ENCODE measurements at regions not wholly inside any gene's neighbourhood (a gene's known extent, or its start where the extent isn't known, plus 50 kb on each side); places are given as distances from the start of the nearest gene placed in this dataset.
A peak's percentile ranks its signal among the peaks of the same experiment; 100 is the strongest.
"Not testable (repeated sequence)": the region's sequence is repeated elsewhere in the genome, so short reads cannot be mapped to it uniquely, and the experiment has no call there.

DNA sequence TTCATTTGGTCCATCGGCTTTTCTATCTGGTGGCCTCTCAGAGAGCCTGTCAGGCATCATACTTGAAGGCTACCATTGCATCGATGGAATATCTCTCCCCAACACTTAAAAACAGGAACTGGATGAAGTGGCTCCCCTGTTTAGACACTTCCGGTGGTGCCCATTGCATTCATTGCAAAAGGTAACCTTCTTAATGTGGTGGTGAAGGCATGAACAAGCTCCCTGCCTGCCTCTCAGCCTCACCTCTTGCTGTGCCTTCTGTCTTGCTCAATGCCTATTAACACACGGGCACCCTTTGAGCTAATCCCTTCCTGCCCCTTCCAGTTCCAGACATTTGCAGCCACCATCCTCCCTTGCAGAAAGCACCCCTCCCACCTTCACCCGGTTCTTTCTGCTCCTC, 233.1 kb upstream of the MSX2 start:
- DNase-seq (ENCODE audit: low read depth), result no peak

DNA sequence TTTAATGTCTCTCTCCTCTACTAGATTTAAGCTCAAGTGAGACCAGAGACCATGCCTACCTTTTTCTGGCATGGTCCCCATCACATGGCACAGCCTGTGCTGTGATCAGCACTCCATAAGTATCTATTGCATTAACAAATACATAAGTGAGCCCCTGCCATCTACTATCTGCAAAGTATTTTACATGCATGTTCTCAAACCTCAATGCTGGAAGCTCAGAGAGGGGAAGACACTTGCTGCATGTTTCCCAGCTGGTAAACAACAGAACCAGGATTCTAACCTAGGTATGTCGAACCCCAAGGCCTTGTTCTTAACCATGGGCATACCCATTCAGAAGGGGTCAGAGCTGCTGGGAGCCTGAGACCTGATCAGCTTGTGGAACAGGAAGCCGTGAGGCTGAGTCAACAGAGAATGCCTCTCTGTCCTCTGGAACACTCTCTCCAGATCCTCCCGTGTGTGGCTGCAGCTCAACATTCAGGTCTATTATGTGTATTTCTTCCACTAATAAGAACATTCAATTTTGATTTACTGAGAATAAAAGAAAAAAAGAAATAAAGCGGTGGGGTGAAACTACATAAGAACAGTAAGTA, 232.5 kb upstream of the MSX2 start:
- DNase-seq (ENCODE audit: low read depth), result no peak

DNA sequence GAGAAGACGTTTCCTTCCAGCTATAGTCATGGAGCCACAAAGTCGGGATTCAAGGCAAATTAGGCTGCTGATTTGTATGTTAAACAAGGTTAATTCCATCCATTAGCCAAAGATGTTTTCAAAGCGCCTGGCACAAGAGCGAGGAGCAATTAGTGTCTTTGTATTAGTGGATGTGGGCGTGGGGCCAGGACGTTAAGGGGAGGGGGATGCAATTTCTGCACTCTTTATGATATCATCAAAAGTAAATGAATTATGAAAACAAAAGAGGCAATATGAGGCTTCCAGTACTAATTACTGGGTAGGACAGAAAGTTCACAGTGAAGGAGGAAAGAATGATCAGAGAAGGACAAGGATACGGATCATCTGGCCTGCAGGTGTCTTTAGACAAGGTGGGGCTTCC, 230.9 kb upstream of the MSX2 start:
- no peak for DNase-seq (ENCODE audit: low read depth)

DNA sequence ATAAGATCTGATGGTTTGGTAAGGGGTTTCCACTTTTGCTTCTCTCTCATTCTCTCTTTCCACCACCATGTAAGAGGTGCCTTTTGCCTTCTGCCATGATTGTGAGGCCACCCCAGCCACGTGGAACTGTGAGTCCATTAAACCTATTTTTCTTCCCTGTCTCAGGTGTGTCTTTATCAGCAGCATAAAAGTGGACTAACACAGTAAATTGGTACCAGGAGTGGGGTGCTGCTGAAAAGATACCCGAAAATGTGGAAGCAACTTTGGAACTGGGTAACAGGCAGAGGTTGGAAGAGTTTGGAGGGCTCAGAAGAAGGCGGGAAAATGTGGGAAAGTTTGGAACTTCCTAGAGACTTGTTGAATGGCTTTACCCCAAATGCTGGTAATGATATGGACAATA, 226.4 kb upstream of the MSX2 start:
- DNase-seq (ENCODE audit: low read depth), result not testable (repeated sequence)

DNA sequence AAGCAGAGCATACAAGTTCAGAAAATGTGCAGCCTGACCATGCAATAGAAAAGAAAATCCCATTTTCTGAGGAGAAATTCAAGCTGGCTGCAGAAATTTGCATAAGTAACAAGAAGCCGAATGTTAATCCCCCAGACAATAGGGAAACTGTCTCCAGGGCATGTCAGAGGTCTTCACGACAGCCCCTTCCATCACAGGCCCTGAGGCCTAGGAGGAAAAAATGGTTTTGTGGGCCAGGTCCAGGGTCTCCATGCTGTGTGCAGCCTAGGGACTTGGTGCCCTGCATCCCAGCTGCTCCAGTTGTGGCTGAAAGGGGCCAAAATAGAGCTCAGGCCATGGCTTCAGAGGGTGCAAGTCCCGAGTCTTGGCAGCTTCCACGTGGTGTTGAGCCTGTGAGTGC, 225.8 kb upstream of the MSX2 start:
- not testable (repeated sequence) for DNase-seq (ENCODE audit: low read depth)

DNA sequence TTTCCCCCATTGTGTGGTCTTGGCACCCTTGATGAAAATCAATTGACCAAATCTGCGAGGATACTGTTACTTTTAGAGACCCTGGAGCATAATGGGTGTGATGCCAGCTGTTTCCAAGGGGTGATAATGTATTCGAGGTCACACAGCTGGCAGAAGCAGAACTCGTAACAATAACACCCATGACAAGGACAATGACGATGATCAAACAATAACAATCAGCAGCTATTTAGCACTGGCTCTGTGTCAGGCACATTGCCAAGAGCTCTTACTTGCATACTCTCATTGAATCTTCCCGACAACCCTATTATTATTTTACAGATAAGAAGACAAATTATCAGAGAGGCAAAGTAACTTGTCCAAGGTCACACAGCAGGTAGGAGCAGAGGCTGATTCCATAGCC, 223.7 kb upstream of the MSX2 start:
- DNase-seq (ENCODE audit: low read depth), result no peak

DNA sequence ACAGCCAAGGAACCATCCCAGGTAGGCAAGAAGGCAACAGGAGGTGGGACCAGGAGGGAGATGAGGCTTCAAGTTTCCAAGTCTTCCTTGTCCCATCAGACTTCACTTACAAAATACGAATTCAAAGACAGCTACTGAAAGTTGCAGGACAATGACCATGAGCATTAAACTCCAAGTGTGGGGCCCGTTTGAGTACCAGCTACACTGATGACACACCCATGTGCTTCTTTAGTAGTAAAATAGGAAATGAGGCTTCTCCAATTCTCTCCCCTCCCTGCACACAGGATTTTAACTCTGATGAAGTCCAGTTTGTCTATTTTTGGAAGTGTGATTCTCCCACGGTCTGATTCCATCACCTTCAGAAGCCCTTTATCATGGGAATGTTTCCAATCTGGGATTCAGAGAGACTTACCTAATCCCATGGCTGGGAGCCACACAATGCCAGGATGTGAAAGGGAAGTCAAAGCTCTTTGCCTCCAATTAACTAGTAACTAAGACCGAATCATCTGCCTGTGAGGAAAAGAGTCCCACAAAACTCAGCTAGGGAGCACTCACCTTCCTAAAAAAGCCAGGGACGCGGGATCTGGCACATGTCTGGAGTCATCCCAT, 222.8 kb upstream of the MSX2 start:
- DNase-seq (ENCODE audit: low read depth), result no peak

DNA sequence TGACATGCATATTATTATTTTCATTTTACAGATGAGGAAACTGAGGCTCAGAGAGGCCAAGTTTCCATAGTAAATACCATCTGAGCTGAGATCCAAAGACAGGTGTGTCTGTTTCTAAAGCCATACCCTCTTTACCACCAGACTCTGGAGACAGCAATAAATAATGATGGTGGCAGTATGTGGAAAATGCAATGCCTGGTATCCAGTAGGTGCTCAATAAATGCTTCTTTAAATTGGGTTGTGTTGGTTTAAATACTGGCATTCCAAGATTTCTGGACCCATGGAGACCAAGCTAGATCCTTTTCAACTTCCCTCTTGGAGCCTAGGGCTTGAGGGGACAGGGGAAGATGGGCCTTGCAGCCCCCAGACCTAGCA, 221.3 kb upstream of the MSX2 start:
- no peak for DNase-seq (ENCODE audit: low read depth)

DNA sequence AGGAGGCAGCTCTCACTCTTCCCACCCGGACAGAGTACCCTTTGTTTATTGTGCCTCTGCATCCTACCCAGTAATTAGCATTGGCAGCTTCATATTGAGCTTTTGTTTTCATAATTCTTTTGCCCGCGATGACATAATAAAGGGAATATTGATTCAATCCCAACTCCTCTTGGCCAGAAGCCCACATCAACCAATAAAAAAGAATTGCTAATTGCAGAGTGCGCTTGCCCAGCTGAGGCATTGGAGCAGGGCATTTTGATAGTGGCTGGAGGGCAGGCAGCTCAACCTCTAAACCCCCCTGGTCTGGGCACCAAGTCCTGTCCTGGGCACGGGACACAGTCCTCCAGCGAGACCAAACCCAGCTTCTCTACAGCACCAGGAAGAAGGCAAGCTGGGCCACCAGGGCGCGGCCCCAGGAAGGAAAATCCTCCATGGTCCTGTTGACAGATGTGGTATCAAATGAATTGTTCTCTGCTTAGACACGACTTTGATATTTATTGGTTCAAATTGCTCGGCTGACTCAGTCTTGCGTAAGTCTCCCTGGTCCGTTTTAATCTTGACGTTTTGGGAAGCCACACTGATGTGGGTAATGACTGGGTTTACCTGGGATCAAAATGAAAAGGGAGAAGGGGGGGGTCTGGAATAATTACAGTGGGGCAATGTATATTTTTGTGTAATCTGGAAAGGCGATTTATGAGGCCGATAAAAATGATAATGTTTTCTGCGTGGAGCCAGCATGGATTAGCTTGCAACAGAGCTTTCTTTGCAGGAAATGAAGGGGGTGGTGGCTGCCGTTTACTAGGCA, 220.7 kb upstream of the MSX2 start:
- DNase-seq (ENCODE audit: low read depth), result peak; percentile 59

DNA sequence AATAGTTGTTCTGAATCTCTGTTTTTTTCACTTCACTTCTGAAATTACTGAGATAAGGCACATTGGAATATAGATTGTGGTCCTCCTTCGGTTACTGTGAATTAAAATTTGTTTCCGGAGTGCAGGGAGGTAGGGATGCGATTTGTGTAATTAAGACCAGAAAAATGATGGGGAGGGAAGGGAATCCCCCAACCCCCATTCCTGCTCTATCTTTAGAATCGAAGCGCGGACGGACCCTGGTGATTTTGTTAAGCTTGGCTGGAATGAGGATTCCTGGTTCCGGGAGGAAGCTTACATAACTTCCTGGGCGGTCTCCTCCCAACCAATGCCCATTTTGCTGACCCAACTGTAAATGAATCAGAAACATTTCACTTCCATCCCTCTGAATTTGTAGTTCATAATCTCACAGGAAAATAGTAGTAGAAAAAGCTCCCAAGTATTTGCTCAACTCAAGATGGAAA, 220.1 kb upstream of the MSX2 start:
- no peak for DNase-seq (ENCODE audit: low read depth)

DNA sequence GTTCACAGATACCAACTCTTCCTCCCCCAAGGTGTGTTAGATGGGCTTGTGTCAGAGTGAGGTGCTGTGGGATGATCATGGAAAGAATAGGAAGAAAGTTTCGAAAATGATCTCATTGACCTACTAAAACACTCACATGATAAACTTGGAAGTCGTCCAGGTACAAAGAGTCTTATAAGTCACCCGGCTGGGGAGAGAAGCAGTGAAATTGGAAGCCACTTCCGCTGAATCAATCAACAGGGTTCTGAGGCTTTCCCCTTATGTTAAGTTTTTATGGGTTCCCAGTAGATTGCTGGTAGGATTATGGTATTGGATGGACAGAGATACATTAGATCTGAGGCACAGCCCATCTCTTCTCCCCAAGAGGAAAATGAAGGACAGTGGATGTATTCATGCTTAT, 218.8 kb upstream of the MSX2 start:
- DNase-seq (ENCODE audit: low read depth), result no peak

DNA sequence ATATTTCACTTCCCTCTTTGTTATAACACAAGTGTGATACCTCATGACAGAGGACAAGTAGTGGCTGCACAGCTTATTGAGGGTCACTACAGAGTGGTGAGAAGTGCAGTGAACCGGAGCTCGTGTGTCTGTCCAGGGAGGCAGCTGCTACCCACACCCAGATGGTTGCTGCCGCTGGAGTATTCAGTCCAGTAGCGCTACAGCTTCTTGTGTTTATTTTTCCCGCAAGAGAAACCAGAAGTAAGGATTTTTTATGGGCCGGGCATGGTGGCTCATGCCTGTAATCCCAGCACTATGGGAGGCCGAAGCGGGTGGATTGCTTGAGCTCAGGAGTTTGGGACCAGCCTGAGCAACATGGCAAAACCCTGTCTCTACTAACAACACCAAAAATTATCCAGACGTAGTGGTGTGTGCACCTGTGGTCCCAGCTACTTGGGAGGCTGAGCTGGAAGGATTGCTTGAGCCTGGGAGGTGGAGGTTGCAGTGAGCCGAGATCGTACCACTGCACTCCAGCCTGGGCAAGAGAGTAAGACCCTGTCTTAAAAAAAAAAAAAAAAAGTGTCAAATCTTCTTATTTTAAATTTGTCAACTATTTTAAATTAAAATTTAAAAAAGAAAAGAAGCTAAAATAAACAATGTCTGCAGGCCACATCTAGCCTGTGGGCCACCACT, 213.5 kb upstream of the MSX2 start:
- DNase-seq (ENCODE audit: low read depth), result not testable (repeated sequence)

DNA sequence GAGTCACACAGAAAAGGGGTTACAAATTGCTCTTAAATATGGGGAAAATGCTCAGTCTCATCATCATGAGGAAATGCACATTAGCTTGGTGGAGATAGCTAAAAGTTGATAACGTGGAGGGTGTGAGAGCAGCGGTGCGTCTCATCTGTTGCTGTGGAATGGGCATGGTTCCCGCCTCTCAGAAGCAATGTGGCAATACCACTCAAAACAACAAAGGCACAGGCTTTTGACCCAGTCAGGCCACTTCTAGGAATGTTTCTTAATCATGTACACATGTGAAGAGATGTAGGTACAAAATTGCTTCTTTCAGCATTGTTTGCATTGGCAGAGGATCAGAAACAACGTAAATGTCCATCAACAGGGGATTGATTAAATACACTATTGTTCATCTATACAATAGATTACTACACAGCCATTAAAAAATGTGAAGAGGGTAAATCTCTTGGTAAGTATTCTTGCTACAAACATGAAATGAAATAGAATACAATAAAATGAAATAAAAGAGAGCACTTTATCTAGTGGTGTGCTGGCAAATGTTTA, 212.6 kb upstream of the MSX2 start:
- DNase-seq (ENCODE audit: low read depth), result no peak

DNA sequence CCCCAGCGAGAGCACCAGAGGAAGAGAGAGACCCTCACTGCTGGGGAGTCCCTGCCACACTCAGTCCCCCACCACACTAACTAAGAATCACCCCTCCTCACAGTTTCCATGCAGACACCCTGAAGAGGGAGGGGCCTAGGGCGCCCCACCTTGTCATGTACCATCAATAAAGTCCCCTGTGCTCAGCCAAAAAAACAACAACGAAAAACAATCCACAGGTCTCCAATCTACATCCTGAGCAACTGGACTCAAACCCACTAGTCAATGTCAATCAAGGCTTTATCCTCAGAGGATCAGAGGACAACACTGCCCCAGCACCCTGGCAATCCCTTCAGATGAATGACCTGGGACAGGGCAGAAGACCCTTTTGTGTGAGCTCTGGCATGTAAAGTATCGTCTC, 210.1 kb upstream of the MSX2 start:
- DNase-seq (ENCODE audit: low read depth), result no peak

DNA sequence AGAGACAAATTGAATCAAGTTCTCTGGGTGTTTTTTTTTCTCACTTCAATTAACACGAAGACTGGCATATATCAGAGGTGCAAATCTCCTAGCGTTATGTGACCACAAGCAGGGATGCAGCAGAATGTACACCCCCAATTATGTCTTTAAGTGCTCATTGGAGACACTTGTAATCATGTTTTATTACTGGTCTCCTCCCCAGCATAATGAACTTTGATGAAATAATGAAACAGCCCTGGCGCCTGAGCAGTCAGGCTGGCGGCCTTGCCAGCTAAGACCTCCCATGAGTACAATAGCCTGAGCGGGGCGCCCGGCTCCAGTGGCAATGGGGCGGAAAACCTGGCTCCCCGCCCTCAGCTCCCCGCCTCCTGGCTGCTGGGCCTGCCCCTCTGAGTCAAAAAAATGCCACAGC, 209.4 kb upstream of the MSX2 start:
- DNase-seq (ENCODE audit: low read depth), result no peak

DNA sequence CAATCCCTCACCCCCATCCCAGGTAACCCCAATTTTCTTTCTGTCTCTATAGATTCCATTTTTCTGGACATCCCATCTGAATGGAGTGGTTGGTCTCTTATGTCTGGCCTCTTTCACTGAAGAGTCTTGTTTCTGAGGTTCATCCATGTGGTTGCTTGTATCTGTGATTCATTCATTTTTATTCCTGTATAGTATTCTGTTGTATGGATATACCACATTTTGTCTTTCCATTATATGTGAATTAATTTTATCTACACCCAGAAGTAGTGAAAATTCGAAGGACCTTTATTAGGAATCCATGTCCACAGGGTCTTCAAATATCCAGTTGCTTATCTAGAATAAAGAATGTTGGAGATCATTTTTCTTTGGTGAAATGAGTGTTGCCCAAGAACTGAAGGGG, 207.6 kb upstream of the MSX2 start:
- DNase-seq (ENCODE audit: low read depth), result no peak

DNA sequence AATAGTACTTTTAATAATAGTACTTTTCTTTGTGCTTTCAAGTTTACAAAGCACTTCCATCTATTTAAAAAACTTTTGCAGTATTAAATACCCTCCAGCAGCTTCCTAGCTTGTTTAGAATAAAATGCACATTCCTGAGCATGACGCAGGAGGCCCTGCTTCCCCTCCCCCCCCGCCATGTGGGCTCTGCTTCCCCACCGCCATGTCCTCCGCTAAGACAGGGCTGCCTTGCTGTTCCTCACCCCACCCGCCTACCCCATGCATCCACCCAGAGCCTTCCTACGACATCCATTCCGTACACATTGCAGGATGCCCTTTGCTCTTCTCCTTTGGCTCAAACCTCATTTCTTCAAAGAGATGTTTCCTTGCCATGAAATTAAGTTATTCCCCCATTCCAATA, 205.9 kb upstream of the MSX2 start:
- DNase-seq (ENCODE audit: low read depth), result no peak

DNA sequence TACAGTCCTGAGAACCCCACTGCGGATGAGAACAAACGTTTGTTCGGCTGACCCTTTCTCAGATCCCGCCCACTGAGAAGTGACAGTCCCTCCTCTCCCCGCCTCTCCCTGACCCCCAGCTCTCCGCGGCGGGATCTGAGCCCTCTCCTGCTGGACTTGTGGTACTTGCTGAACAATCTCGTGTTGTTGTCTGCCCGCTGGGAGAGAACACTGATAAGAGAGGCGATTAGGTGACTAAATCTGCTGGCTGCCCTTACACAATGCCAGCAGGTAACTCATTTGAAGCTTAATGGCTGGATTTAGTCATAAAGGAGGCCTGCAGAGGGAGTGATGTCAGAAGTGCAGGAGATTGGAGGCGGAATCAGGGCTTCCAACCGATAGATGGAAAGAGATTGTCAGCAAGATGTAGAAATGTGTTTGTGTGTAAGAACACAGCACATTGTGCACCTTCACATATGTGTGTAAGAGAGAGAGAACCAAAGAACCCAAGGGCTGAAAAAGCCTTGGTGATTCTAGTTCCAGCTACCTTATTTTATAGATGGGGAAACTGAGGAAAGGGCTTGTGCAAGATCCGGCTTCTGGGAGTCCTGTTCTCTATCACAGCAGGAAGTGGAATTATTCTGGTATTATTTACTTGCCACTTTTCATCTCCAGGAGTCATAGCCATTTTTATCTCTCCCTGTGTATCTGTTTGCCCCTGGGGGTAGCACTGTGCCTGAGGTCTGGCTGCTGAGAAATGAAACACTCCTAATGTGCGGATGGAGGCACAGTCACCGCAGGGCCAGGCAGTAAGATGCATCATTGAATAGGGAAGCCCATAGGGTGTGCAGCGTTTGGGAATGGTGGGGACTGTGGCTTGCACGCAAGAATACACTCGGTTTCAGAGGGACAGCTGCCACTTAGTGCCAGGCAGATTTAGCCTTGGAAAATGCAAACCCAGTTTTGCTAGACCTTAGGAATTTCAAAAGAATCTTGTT, 203.7 kb upstream of the MSX2 start:
- DNase-seq (ENCODE audit: low read depth), result no peak

DNA sequence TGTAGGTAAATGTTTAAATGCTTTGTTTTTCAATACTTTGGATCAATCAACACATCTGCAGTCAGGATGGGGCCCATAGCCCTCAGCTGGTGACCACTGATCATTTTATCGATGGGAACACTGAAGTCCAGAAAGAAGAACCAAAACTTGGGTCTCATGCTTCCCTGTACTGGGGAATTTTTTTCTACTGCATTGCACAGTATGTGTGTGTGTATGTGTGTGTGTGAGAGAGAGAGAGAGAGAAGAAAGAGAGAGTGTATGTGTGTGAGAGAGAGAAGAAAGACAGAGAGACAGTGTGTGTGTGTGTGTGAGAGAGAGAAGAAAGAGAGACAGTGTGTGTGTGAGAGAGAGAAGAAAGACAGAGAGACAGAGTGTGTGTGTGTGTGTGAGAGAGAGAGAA, 202.9 kb upstream of the MSX2 start:
- no peak for DNase-seq (ENCODE audit: low read depth)

DNA sequence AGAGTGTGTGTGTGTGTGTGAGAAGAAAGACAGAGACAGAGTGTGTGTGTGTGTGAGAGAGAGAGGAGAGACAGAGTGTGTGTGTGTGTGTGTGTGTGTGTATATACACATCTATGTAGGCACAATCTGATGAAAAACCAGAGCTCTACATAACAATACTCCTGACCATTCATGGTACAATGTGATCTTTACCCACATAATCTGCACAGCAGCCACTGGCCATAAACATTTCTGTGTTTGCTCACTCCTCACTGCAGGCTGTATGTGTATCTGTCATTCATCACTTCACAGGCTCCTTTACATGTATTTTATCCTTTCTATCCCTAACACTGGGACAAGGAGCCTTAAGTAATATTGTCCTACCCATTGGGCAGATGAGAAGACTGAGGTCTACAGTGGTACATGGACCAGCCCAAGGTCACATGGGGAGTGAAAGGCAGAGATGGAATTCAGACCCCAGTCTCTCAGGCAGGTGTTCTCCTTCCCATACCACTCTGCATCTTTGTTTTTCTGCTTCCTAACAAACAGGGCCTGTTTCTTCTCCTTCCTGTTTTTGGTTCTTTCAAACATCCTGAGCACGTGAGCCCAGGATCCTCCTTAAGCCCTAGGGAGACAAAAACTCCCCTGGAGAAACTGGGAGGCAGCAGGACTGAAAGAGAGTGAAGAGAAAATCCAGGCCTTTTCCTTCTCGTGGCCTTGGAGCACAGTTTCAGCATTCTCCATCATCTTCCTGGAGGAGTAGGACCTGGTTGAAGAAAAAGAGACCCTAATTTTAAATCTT, 201.7 kb upstream of the MSX2 start:
- no peak for DNase-seq (ENCODE audit: low read depth)
